ENCODE measurements at regions not wholly inside any gene's neighbourhood (a gene's known extent, or its start where the extent isn't known, plus 50 kb on each side); places are given as distances from the start of the nearest gene placed in this dataset.

DNA sequence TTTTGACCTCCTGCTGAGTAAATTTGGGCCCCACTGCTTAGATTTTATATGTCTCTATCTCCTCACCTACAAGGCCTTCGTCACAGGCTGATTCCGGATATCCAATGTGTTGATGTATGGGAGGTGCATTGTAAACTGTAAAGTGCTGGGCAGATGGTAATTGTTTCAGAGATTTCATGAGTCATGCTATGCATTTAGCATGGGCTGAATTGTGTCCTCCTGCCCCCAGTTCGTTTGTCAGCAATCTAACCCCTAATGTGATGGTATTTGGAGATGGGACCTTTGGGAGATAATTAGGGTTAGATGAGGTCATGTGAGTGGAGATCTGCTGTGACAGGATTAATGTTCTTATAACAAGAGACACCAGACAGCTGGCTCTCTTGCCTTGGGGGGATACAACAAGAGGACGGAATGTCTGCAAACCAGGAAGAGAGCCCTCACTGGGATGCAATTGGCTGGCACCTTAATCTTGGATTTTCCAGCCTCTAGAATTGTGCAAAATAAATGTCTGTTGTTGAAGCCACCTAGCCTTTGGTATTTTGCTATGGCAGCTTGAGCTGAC lies 101.8 kb upstream of the NLRP1 start:
- no peak for DNase-seq
- Histone ChIP-seq H3K27ac (ENCODE audit: low read length) (no peak overlapping the region), H3K9me3 (ENCODE audit: insufficient read depth, low read length, severe bottlenecking) (no peaks in the 10 kb centered on the region), H2AFZ (ENCODE audit: low read depth, low read length) (no peak overlapping the region), H3K9ac (ENCODE audit: low read depth, low read length) (no peak overlapping the region), H3K4me3 (ENCODE audit: low read depth in 1 of 2, low read length in 2 of 2) (no peak overlapping the region), H3K27me3 (ENCODE audit: insufficient read depth, low read length, poor library complexity) (peaks cover 3% of the 10 kb centered on the region), H3K36me3 (ENCODE audit: insufficient read depth, low read length) (no peaks in the 10 kb centered on the region), H3K79me2 (ENCODE audit: insufficient read depth, low read length) (no peaks in the 10 kb centered on the region), H3K4me2 (ENCODE audit: insufficient read depth, low read length) (no peak overlapping the region), H4K20me1 (ENCODE audit: insufficient read depth, low read length) (no peaks in the 10 kb centered on the region), H3K4me1 (ENCODE audit: insufficient read depth, low read length) (no peaks in the 10 kb centered on the region)
- TF ChIP-seq, protein P1, sequence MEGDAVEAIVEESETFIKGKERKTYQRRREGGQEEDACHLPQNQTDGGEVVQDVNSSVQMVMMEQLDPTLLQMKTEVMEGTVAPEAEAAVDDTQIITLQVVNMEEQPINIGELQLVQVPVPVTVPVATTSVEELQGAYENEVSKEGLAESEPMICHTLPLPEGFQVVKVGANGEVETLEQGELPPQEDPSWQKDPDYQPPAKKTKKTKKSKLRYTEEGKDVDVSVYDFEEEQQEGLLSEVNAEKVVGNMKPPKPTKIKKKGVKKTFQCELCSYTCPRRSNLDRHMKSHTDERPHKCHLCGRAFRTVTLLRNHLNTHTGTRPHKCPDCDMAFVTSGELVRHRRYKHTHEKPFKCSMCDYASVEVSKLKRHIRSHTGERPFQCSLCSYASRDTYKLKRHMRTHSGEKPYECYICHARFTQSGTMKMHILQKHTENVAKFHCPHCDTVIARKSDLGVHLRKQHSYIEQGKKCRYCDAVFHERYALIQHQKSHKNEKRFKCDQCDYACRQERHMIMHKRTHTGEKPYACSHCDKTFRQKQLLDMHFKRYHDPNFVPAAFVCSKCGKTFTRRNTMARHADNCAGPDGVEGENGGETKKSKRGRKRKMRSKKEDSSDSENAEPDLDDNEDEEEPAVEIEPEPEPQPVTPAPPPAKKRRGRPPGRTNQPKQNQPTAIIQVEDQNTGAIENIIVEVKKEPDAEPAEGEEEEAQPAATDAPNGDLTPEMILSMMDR (IDR thresholded peaks at IDR 0.05; ENCODE audit: borderline replicate concordance, extremely low read depth, low read length, poor library complexity, severe bottlenecking), result no peak
- no peak for TF ChIP-seq EZH2 (IDR thresholded peaks at IDR 0.05; ENCODE audit: borderline replicate concordance, low read depth, low read length, severe bottlenecking)
- no peak for ATAC-seq (ENCODE audit: insufficient read depth, low read depth)

DNA sequence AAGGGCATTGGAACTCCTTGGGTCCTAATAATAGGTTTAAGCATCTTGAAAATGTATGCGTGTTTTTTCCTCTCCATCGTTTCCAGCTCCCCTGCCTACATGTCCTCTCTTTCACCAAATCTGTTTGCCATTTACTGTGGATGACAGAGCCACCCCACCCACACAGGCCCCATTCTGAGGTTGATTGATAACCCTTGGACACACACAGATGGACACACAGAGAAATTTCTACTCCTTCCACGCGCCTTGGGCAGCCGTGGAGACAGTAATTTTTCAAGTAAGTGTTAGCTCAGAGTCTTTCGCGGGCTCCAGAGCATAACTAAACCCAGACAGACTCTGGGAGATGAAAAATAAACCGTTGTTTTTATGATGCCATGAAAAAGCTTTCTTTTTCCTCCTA lies 103.3 kb upstream of the NLRP1 start:
- H4K20me1 ChIP-seq (ENCODE audit: insufficient read depth, low read length), result no peaks in the 10 kb centered on the region

DNA sequence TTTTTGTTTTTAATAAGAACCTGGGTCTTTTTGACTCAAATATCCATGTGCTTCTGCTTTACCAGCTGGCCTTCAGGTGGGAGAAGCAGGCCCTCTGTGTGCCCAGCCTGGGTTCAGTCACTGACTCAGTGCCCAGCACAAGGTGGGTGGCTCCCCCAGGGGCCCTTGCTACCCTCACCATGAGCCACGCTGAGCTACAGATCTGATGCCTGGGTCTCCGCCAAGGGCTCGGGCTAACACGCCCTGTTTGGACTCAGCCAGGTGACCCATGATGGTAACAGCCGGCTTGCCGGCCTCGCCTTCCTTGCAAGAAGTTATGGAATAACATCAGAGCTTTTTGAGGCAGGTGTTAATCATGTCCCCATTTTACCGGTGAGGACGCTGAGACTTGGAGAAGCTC lies 109.5 kb upstream of the NLRP1 start:
- no peaks in the 10 kb centered on the region for H3K4me1 ChIP-seq (ENCODE audit: insufficient read depth, low read length)
- no peak for TF ChIP-seq EZH2 (IDR thresholded peaks at IDR 0.05; ENCODE audit: borderline replicate concordance, low read depth, low read length, severe bottlenecking)
- TF ChIP-seq, protein P1 (IDR thresholded peaks at IDR 0.05; ENCODE audit: borderline replicate concordance, extremely low read depth, low read length, poor library complexity, severe bottlenecking), result no peak
- H3K9ac ChIP-seq (ENCODE audit: low read depth, low read length), result no peak overlapping the region
- H3K27me3 ChIP-seq (ENCODE audit: insufficient read depth, low read length, poor library complexity), result peaks cover 3% of the 10 kb centered on the region
- H4K20me1 ChIP-seq (ENCODE audit: insufficient read depth, low read length), result no peaks in the 10 kb centered on the region
- H3K4me3 ChIP-seq (ENCODE audit: low read depth in 1 of 2, low read length in 2 of 2), result no peak overlapping the region
- H3K9me3 ChIP-seq (ENCODE audit: insufficient read depth, low read length, severe bottlenecking), result no peaks in the 10 kb centered on the region
- no peak overlapping the region for H2AFZ ChIP-seq (ENCODE audit: low read depth, low read length)
- no peak for ATAC-seq (ENCODE audit: insufficient read depth, low read depth)
- H3K4me2 ChIP-seq (ENCODE audit: insufficient read depth, low read length), result no peak overlapping the region
- H3K27ac ChIP-seq (ENCODE audit: low read length), result no peak overlapping the region
- H3K36me3 ChIP-seq (ENCODE audit: insufficient read depth, low read length), result no peaks in the 10 kb centered on the region
- H3K79me2 ChIP-seq (ENCODE audit: insufficient read depth, low read length), result no peaks in the 10 kb centered on the region
- no peak for DNase-seq

More for the DNA sequence above, 103.3 kb upstream of the NLRP1 start:
- DNase-seq, result no peak
- H3K9me3 ChIP-seq (ENCODE audit: insufficient read depth, low read length, severe bottlenecking), result no peaks in the 10 kb centered on the region
- H3K4me3 ChIP-seq (ENCODE audit: low read depth in 1 of 2, low read length in 2 of 2), result no peak overlapping the region
- no peaks in the 10 kb centered on the region for H3K36me3 ChIP-seq (ENCODE audit: insufficient read depth, low read length)
- H3K27ac ChIP-seq (ENCODE audit: low read length), result no peak overlapping the region
- H3K27me3 ChIP-seq (ENCODE audit: insufficient read depth, low read length, poor library complexity), result peaks cover 3% of the 10 kb centered on the region
- no peak overlapping the region for H3K4me2 ChIP-seq (ENCODE audit: insufficient read depth, low read length)
- no peaks in the 10 kb centered on the region for H3K79me2 ChIP-seq (ENCODE audit: insufficient read depth, low read length)
- H3K4me1 ChIP-seq (ENCODE audit: insufficient read depth, low read length), result no peaks in the 10 kb centered on the region
- H2AFZ ChIP-seq (ENCODE audit: low read depth, low read length), result no peak overlapping the region
- ATAC-seq (ENCODE audit: insufficient read depth, low read depth), result no peak
- TF ChIP-seq, protein P1 (IDR thresholded peaks at IDR 0.05; ENCODE audit: borderline replicate concordance, extremely low read depth, low read length, poor library complexity, severe bottlenecking), result no peak
- no peak for TF ChIP-seq EZH2 (IDR thresholded peaks at IDR 0.05; ENCODE audit: borderline replicate concordance, low read depth, low read length, severe bottlenecking)
- no peak overlapping the region for H3K9ac ChIP-seq (ENCODE audit: low read depth, low read length)
